ENCODE measurements at regions not wholly inside any gene's neighbourhood (a gene's known extent, or its start where the extent isn't known, plus 50 kb on each side); places are given as distances from the start of the nearest gene placed in this dataset.
"Not testable (repeated sequence)": the region's sequence is repeated elsewhere in the genome, so short reads cannot be mapped to it uniquely, and the experiment has no call there.

GRCh38 chr17:30729471-30730170, 94.9 kb downstream of the CRLF3 start (continued):
- TF ChIP-seq ZNF687 (CRISPR knock-in tag; IDR thresholded peaks at IDR 0.05) (peak; percentile 61), SOX6 (CRISPR knock-in tag; IDR thresholded peaks at IDR 0.05) (peak; percentile 31; the same call in 1 of the 2 replicates), ZBTB4 (CRISPR knock-in tag; IDR thresholded peaks at IDR 0.05; ENCODE audit: borderline replicate concordance) (peak; percentile 47; the same call in 1 of the 2 replicates), SALL1 (CRISPR knock-in tag; IDR thresholded peaks at IDR 0.05) (0 out of 2 replicates have a peak, but pooled peaks have one; percentile 31), SOX5 (CRISPR knock-in tag; IDR thresholded peaks at IDR 0.05; ENCODE audit: borderline replicate concordance) (peak; percentile 42; the same call in 1 of the 2 replicates), PATZ1 (CRISPR knock-in tag; IDR thresholded peaks at IDR 0.05) (peak; percentile 42; the same call in 1 of the 2 replicates)
- TF ChIP-seq SOX6 (IDR thresholded peaks at IDR 0.05): not testable (repeated sequence)

- CTCF ChIA-PET (ENCODE audit: low intra/inter-chr PET ratio, low total read pairs); POLR2A ChIA-PET; H4K20me1 ChIP-seq (ENCODE audit: insufficient read depth, low read length); H3K4me2 ChIP-seq (ENCODE audit: low read depth, low read length); FAIRE-seq; DNase-seq (ENCODE audit: low spot score); ATAC-seq; H3K9me3 ChIP-seq (ENCODE audit: low read length); H3K27ac ChIP-seq (ENCODE audit: extremely low read length, insufficient read depth, low read length); in situ Hi-C loops (cut with HindIII; ENCODE audit: extremely low pct_ligation_motif_present, low pct_unique_long_range_greater_than_20kb); H3K4me3 ChIP-seq (replicated peaks in 1 of 3; ENCODE audit: insufficient read depth in 1 of 3, low read depth in 2 of 3, low read length in 3 of 3); intact Hi-C loops (cut with micrococcal nuclease; ENCODE audit: unreplicated experiment); H3K9ac ChIP-seq (ENCODE audit: insufficient read depth, low read depth, low read length); H2AFZ ChIP-seq (ENCODE audit: low read length); BruUV-seq (replicated peaks); H3K27me3 ChIP-seq (ENCODE audit: control insufficient read depth in 1 of 2, insufficient read depth in 2 of 2, low read length in 2 of 2); H3K36me3 ChIP-seq (replicated peaks in 1 of 2; ENCODE audit: control insufficient read depth in 1 of 2, insufficient read depth in 2 of 2, low read length in 2 of 2): not testable (repeated sequence)
- Histone ChIP-seq H3K4me1 (ENCODE audit: insufficient read depth, low read length) (peaks cover 21% of the 10 kb centered on the region), H3K79me2 (ENCODE audit: insufficient read depth, low read length) (peaks cover 12% of the 10 kb centered on the region)
- 100% methylated on average over 2 of the region's 8 CpGs for WGBS (ENCODE audit: low lambda C conversion rate)
Measured at GRCh38 chr17:30727517-30727916, 97.0 kb downstream of the CRLF3 start.
